ENCODE measurements at regions not wholly inside any gene's neighbourhood (a gene's known extent, or its start where the extent isn't known, plus 50 kb on each side); places are given as distances from the start of the nearest gene placed in this dataset.

GRCh38 chr7:116354546-116355423 is 144.4 kb downstream of the TES start:
- no CpG with 5 or more reads among the region's 10 CpGs for WGBS (ENCODE audit: extremely low coverage, insufficient read length, low lambda C conversion rate)
- H2AFZ ChIP-seq (ENCODE audit: low read length) = no peak overlapping the region
- H3K9me3 ChIP-seq (ENCODE audit: control insufficient read depth, low read depth, low read length) = no peaks in the 10 kb centered on the region
- H3K36me3 Mint-ChIP-seq (ENCODE audit: insufficient read depth in 1 of 3, low read depth in 3 of 3) = no peaks in the 10 kb centered on the region
- no peak for TF ChIP-seq CTCF (conservative IDR thresholded peaks at IDR 0.05)
- H3K27ac ChIP-seq (ENCODE audit: insufficient read length, low read depth, low read length) = no peak overlapping the region
- H4K20me1 ChIP-seq (ENCODE audit: control insufficient read depth, insufficient read depth, insufficient read length) = no peaks in the 10 kb centered on the region
- peak overlapping the region in 1 of 3 experiments; percentile 29; a peak in 2 of 7 replicates for H3K27ac Mint-ChIP-seq
- no peak overlapping the region for H4K8ac ChIP-seq (replicated peaks; ENCODE audit: insufficient read length, low read depth, low read length)
- H3K79me2 ChIP-seq (ENCODE audit: insufficient read depth, low read length) = no peaks in the 10 kb centered on the region
- H3K79me1 ChIP-seq (ENCODE audit: insufficient read depth, low read depth, low read length, poor library complexity, severe bottlenecking) = no peaks in the 10 kb centered on the region
- no peak overlapping the region for H2BK20ac ChIP-seq (ENCODE audit: low read depth, low read length, poor library complexity, severe bottlenecking)
- H3K4me1 ChIP-seq (ENCODE audit: insufficient read depth, low read length) = no peaks in the 10 kb centered on the region
- H3K4me3 Mint-ChIP-seq = no peak overlapping the region
- no peak overlapping the region for H3K23ac ChIP-seq (ENCODE audit: insufficient read length, low read depth, low read length)
- H4K91ac ChIP-seq (ENCODE audit: insufficient read length, low read depth, low read length) = no peak overlapping the region
- H3K18ac ChIP-seq (ENCODE audit: insufficient read length, low read depth, low read length) = peak overlapping the region; percentile 50
- no peak overlapping the region for H3K14ac ChIP-seq (ENCODE audit: insufficient read depth, low read length)
- no peak overlapping the region for H2BK5ac ChIP-seq (ENCODE audit: insufficient read length, low read length)
- H4K5ac ChIP-seq (ENCODE audit: insufficient read length, low read depth, low read length) = no peak overlapping the region
- H2BK12ac ChIP-seq (ENCODE audit: insufficient read length, low read depth, low read length) = no peak overlapping the region
- no peaks in the 10 kb centered on the region for H3K27me3 ChIP-seq (ENCODE audit: insufficient read depth, low read length)
- no peaks in the 10 kb centered on the region for H3K9me3 Mint-ChIP-seq
- H3K4ac ChIP-seq (ENCODE audit: low read depth, low read length) = no peak overlapping the region
- no peak overlapping the region for H3K56ac ChIP-seq (ENCODE audit: insufficient read length, low read depth, low read length)
- no peak overlapping the region for H2BK15ac ChIP-seq (ENCODE audit: low read depth, low read length)
- no peaks in the 10 kb centered on the region for H3K27me3 Mint-ChIP-seq (ENCODE audit: low read depth)
- no peak overlapping the region for H2BK120ac ChIP-seq (ENCODE audit: low read depth, low read length, poor library complexity, severe bottlenecking)
- H3K4me2 ChIP-seq (ENCODE audit: insufficient read depth, insufficient read length, low read length) = no peak overlapping the region
- H3T11ph ChIP-seq (ENCODE audit: low read length) = no peak overlapping the region
- no peaks in the 10 kb centered on the region for H3K23me2 ChIP-seq (ENCODE audit: insufficient read length, low read depth, low read length, poor library complexity, severe bottlenecking)
- H3K4me1 Mint-ChIP-seq = peaks cover 10 to 12% of the 10 kb centered on the region in 2 experiments
- DNase-seq = peak; percentile 42
- no peak overlapping the region for H2AK5ac ChIP-seq (ENCODE audit: insufficient read length, low read length)
- no peak overlapping the region for H3K9ac ChIP-seq (ENCODE audit: extremely low read depth, insufficient read length, low read length)

Measured in H9 (cell line).